ENCODE measurements at regions not wholly inside any gene's neighbourhood (a gene's known extent, or its start where the extent isn't known, plus 50 kb on each side); places are given as distances from the start of the nearest gene placed in this dataset.

DNA sequence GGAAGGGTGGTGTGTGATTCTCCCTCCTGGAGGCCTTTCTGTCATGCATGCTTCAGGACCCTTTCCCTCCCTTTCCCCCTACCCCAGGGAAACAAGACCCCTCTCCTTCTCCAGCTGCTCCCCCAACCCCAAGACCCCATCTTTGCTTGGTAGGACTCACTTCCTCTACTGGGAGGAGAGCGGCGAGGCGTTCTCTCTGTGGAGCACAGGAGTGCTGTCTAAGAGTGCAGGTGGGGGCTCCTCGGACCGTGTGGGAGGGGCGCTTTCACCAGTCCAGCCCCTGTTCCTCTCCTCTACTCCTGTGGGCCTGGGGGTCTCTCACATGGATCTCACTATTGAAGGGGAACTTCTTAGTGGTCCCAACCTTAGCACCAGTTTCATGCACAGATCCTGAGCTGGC lies 456.1 kb upstream of the ASIC2 start:
- Histone ChIP-seq H4K20me1 (replicated peaks; ENCODE audit: control insufficient read depth, extremely low read depth, insufficient read depth, low read length) (no peaks in the 10 kb centered on the region), H3K4me3 (replicated peaks in 1 of 3; ENCODE audit: insufficient read depth in 1 of 3, low read depth in 1 of 3, low read length in 3 of 3) (no peak overlapping the region), H3K4me1 (ENCODE audit: control insufficient read depth, extremely low read depth, insufficient read depth, low read length) (no peaks in the 10 kb centered on the region), H3K27me3 (ENCODE audit: control insufficient read depth in 2 of 2, insufficient read depth in 2 of 2, low read length in 2 of 2) (no peaks in the 10 kb centered on the region), H3K4me2 (ENCODE audit: insufficient read depth, low read length) (no peak overlapping the region), H3K9me3 (replicated peaks; ENCODE audit: control insufficient read depth, insufficient read depth, low read length) (no peaks in the 10 kb centered on the region), H3K9ac (replicated peaks; ENCODE audit: extremely low read depth, insufficient read depth, low read length) (no peak overlapping the region), H2AFZ (ENCODE audit: low read depth, low read length) (no peak overlapping the region), H3K27ac (ENCODE audit: insufficient read depth, low read depth, low read length) (no peak overlapping the region), H3K79me2 (ENCODE audit: control insufficient read depth, insufficient read depth, low read length) (no peaks in the 10 kb centered on the region), H3K36me3 (ENCODE audit: control insufficient read depth in 2 of 2, extremely low read depth in 1 of 2, insufficient read depth in 2 of 2, low read length in 2 of 2) (no peaks in the 10 kb centered on the region), H3K9me1 (replicated peaks; ENCODE audit: control insufficient read depth, extremely low read depth, insufficient read depth, low read length) (no peaks in the 10 kb centered on the region)
- no TSS peak for BruUV-seq (replicated peaks)
- no peak for DNase-seq (ENCODE audit: low read depth, low spot score)
- TF ChIP-seq, protein P1, sequence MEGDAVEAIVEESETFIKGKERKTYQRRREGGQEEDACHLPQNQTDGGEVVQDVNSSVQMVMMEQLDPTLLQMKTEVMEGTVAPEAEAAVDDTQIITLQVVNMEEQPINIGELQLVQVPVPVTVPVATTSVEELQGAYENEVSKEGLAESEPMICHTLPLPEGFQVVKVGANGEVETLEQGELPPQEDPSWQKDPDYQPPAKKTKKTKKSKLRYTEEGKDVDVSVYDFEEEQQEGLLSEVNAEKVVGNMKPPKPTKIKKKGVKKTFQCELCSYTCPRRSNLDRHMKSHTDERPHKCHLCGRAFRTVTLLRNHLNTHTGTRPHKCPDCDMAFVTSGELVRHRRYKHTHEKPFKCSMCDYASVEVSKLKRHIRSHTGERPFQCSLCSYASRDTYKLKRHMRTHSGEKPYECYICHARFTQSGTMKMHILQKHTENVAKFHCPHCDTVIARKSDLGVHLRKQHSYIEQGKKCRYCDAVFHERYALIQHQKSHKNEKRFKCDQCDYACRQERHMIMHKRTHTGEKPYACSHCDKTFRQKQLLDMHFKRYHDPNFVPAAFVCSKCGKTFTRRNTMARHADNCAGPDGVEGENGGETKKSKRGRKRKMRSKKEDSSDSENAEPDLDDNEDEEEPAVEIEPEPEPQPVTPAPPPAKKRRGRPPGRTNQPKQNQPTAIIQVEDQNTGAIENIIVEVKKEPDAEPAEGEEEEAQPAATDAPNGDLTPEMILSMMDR (IDR thresholded peaks at IDR 0.05; ENCODE audit: extremely low read depth in 1 of 2, insufficient read depth in 1 of 2, low read depth in 1 of 2, low read length in 2 of 2): no peak
- TF ChIP-seq JUN (IDR thresholded peaks at IDR 0.05; ENCODE audit: borderline replicate concordance, insufficient read depth, insufficient read length, low read depth) (no peak), MYC (IDR thresholded peaks at IDR 0.05; ENCODE audit: low read depth, low read length) (no peak), MAX (IDR thresholded peaks at IDR 0.05; ENCODE audit: insufficient read depth, insufficient read length) (no peak), POLR2A (IDR thresholded peaks at IDR 0.05; ENCODE audit: low read depth, low read length) (no peak), GATA2 (IDR thresholded peaks at IDR 0.05; ENCODE audit: insufficient read depth, insufficient read length, low read depth, low read length) (no peak), FOS (IDR thresholded peaks at IDR 0.05; ENCODE audit: borderline replicate concordance, insufficient read depth, low read length) (no peak), EZH2 (IDR thresholded peaks at IDR 0.05; ENCODE audit: borderline replicate concordance, low read depth, low read length, severe bottlenecking) (no peak), POLR2AphosphoS5 (IDR thresholded peaks at IDR 0.05; ENCODE audit: insufficient read depth, low read depth, low read length) (no peak)
- intact Hi-C loops (cut with micrococcal nuclease): no loop called here
- CTCF ChIA-PET: no interaction called here
- FAIRE-seq: no peak
- POLR2A ChIA-PET: no interaction called here
- dilution Hi-C loops (cut with MboI; ENCODE audit: extremely low pct_ligation_motif_present, low sequenced_read_pairs): no loop called here

All from endothelial cell of umbilical vein (primary cell).